ENCODE measurements at regions not wholly inside any gene's neighbourhood (a gene's known extent, or its start where the extent isn't known, plus 50 kb on each side); places are given as distances from the start of the nearest gene placed in this dataset.
A peak's percentile ranks its signal among the peaks of the same experiment; 100 is the strongest.

DNA sequence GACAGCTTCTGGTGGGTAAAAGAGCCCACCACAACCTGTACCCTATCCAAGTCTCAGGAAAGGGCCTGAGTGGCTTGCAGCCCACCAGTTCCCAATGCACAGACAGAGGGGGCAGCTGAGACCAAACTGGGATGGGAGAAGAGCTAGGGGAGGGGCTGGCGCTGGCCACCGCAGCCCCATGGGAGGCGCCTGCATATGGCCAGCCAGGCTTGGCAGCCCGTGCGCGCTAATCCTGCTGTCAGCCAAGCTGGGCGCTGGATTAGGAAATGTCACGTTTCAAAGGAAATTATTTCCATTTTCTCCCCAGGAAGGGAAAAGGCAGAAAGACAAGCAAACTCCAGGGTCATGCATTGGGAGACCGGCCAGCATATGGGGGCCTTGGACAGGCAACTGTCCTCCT lies 236.8 kb downstream of the BUD13 start:
- DNase-seq, result no peak

DNA sequence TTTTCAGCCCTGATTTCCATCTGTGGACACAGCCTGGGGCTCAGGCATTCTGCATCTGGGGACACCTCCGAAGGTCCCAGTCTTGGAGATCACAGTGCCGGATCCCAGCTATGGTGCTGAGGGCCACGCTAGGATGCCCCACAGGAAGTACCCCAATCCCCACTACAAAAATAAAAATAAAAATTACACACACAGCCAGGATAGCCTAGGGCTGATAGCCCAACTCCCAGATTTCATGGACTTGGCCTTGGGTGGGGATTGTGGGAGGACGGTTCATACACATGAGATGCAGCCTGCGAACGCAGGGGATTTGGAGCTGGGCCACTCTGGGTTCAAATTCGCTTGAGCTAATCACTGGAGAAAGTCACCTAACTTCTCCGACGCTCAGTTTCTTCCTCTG lies 237.7 kb downstream of the BUD13 start:
- DNase-seq, result no peak

DNA sequence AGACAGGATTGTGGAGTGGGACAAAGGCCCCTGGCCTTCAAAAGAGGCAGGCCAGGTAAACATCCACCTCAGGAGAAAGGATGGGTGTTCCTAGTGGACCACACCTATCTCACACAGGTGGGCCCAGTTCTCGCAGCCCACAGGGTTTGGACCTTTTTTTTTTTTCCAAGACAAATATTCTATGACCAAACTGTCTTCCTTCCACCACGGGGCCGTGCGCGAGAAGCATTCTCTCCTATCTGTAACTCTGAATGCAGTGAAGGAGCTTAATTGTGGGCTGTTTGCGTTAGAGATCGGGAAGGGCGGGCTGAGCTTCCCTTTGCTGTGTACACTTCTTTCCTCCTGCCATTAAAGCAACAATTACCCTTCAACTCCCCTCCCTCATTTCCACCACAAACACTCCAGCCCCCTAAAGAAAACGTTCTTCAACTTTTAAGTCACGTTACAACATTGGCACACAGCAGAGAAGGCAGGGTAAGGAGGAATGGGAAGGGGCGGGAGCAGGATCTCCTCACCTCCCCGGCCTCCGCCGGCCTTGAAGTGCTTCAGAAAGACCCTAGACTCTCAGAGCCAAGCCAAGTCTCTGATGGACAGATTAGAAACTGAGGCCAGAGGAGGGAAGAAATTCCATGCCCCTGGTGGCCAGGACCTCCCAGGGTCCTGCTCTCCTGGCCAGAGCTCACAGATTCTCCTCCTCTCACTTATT lies 238.4 kb downstream of the BUD13 start:
- no peak for DNase-seq

DNA sequence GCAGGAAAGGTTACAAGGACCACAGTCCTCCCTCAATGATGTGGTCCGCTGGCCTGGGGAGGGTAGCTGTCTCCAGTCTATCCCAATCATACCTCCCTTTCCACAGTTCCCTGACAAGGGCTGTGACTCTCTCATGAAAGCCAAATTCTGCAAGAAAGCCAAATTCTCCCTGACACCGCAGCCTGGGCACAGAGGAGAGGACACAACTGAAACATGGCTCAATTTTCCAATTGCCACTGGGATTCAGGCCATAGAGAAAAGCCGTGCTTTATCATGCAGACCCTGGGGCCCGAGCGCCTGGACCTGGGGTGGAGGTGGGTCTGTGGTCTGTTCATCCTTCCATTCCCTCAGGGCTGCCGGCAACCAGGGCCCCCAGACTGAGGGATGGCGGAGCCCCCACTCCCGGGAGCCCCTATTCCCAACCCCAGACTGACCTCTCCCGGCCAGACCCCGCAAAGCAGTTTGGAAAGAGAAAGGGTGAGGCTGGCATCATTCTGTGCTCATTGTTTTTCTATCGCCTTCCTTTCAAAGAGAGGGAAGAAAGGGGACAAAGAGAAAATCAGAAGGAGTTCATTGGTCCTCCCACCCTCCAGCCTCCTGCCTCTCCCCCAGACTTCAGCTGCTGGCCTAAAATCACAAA lies 239.5 kb downstream of the BUD13 start:
- peak in 2 of 56 donors; percentile 4 to 7 for DNase-seq

DNA sequence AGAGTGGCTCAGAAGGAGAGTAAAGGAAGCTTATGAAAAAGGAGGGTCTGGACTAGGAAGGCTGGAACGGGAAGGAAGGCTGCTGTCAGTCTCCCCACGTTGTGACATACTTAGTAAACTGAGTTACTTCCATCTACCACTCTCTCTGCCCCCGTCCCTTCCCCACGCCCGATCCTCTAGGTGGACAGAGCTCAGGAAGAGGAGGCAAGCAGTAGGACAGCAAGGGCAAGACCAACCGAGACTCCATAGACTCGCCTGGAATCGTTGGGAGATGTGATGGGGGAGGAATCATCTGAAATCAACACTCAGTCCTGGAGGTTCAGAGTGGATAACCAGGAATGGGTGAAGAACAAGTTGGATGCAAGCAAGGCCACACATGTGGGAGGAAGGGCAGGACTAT lies 240.7 kb downstream of the BUD13 start:
- DNase-seq, result no peak

DNA sequence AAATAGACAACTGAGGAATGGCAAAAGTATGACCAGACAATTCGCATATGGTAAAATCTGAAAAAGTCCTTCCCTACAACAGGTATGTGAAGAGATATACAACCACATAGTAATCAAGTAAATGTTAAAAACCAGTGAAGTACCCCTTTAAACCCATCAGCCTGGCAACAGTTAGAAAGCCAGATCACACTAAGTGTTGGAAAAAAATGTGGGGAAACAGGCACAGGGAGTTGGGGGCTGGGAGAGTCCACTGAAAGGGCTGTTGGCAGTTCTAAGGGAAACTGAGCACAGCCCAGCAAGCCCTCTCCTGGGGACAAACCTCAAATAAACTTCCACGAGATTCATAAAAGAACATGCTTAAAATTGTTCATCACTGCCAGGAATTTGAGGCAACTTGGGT lies 242.1 kb downstream of the BUD13 start:
- no peak for DNase-seq

DNA sequence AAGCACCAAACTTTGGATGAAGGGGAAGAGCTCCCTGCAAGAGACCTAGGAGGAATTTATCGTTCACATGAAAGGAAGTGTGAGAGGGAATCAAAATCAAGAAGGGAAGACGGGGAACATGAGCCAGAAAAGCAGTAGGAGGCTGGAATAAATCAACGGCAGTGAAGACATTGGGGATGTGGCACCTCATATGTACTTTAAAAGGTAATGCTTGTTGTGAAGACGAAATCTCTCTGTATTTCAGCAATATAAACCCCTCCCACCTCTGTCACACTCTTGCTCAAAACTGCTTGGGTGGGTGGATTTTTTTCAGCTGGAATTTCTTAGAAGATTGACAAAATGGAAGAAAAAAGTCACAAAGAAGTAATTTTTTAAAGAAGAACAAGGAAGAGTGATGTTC lies 243.5 kb downstream of the BUD13 start:
- DNase-seq, result no peak

DNA sequence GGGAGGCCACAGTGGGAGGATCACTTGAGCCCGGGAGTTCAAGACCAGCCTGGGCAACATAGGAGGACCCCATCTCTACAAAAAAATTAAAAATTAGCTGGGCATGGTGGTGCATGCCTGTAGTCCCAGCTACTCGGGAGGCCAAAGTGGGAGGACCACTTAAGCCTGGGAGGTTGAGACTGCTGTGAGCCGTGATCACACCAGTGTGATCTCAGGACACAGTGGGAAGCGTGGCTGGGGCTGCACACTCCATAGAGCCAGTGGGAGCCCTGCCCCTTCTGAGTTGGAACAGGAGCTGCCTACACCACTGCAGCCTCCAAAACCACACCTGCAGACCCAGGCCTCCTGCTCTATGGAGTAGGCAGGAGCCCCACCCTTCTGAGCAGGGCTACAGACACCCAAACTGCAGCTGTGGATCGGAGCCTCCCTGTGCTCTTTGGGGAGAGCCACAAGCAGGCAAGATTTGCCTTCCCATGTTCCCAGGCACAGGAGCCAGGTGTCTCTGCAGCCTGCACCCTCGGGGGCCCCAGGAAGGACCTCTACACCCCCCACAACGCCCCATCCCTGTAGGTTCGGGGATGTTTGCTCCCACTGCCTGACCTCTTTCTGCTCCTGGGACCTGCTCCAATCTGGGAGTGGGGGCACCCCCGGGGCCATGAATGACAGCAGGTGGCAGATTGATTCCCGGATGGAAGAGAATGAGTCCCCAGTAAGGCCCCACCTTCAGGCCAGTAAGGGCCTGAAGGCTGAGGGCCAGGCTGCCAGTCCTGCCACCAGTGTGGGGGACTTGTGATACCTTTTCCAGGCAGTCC lies 245.4 kb downstream of the BUD13 start:
- no peak for DNase-seq

DNA sequence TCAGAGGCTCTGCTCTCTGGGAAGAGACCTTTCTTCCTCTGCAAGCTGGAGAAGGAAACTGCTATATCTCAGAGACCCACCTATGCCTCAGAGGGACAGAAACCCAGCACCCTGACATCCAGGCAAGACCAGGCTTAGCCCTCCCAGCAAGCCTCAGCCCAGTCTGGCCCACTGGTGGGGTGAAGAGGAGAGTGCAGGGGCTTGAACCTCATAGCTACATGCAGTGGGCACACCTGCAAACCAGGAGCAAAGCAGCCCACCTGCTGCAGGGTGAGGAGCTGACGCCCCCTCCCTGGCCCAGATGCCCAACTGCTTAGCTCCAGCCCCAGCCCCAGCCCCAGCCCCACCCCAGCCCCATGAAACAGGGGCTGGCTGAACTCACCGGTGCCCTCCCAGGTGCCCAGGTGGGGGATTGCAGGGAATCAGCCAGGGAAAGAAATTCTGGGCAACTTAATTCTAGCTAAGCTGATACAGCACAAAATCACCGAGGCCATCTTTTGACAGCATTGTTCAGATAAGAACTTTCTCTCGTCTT lies 246.8 kb downstream of the BUD13 start:
- DNase-seq, result no peak

DNA sequence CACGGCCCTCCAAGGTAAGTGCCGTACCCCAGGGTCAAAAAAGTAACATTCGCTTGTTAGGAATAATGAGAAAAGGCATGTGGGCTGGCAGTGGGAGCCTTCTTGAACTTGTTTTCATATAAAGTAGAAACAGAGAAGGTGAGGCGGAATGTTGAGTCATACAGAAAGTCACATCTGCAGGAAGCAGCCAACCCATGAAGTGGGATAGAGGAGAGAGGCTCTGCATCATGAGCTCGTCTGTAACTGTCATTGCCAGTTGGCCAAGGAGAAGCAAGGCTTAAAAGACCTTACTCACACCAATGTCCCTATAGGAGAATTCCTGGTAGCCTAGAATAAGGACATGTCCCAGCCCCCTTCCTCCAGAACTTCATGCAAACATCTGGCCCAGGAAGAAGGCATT lies 253.3 kb downstream of the BUD13 start:
- DNase-seq, result no peak

DNA sequence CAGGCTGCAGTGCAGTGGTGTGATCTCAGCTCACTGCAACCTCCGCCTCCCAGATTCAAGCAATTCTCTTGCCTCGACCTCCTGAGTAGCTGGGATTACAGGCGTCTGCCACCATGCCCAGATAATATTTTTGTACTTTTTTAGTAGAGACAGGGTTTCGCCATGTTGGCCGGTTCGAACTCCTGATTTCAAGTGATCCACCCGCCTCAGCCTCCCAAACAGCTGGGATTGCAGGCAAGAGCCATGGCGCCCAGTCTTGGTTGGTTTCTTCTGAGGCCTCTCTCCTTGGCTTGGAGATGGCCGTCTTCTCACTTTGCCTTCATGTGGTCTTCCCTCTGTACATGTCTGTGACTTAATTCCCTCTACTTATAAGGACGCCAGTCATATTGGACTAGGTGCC lies 254.6 kb downstream of the BUD13 start:
- DNase-seq, result no peak

DNA sequence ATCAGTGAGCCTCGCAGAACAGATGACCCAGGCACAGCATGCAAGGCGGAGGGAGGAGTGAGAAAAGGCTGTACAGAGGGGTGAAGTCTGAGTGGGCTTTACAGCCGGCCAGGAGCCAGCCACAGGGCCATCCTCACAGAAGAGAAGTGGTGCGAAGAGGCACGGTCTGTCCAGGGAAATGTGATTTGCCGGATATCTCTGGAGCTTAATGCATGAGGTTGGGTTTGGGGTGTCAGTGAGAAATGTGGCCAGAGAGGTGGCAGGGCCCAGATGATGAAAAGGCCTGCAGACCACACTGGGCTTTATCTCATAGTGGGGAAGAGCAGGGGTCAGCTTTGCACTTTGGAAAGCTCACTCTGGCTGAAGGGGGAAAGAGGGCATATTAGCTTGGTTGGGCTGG lies 255.2 kb downstream of the BUD13 start:
- DNase-seq, result no peak

DNA sequence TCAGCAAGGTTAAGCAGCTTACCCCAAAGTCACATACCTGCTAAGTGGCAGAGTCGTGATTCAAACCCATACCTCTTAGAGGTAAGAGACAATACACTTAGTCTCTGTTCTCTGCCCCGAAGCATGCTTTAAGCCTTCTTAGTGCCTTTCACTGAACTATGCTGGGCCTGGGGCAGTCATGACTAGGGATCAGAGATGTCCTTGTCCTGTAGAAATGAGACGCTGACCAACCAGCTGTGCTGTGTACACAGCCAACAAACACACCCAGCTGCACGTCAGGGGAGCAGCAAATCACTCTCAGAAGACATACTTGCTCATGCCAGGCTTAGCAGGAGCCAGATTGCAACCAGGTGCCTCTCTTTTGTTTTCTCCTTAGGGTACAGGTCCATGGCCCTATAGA lies 255.7 kb downstream of the BUD13 start:
- DNase-seq, result no peak

DNA sequence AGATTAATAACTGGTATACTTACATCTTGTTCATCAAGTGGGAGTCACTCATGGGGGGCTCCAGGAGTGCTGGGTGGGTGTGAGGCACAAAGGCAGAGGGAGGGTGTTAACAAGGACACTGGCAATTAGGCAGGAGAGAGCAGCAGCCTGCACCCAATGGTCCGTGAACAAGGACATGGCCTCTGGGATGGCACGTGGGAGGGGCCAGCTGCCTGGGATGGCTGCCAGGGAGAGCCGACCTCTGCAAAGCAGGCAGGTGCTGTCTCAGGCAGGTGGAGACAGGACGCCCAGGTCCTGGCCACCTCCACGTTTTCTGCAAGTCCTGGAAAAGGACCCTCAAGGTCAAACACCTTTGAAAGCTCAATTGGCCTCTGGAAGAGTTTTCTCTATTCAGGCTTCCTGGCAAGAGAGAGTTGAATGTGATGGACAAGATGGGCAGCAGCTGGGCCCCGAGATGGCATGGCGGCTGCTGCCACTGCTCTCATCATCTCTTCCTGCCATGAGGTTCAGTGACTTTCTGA lies 257.1 kb downstream of the BUD13 start:
- DNase-seq, result no peak

DNA sequence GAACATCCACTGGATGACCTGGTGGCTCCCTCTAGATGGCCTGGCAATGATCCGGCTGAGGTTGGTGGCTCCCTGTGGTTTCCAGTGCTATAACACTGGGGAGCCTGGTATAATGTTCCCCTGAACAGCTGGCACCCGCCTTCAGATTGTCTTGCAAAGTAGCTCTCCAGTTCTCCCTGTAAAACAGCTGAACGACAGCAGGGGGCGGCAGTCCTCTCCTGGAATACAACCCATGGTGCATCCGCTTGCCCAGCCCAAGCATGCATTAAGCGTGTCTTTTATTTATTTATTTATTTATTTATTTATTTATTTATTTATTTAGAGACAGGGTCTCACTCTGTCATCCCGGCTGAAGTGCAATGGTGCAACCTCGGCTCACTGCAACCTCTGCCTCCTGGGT lies 258.9 kb downstream of the BUD13 start:
- DNase-seq, result no peak

DNA sequence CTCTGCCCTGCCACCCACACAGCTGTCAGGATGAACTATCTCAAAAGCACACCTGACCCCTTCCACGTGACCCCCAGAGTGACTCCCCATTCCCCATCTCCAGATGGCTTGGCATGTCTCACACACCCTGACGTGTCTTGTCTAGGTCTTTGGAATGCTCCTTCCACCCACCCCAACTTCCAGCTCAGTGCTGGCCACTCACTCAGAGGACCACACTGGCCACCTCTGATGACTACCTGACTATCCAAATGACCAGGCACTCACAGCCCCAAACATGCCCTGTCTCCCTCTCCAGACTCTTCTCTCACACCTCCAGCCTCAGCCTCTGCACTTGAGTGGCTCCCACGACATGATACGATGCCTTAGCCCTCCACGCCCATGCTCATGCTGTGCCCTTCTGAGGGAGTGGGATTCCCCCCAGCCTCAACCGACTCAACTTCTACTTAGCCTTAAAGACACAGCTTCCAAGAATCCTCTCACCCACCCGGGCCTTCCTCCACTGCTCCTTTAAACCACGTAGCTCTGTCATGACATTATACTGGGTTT lies 259.4 kb downstream of the BUD13 start:
- no peak for DNase-seq

DNA sequence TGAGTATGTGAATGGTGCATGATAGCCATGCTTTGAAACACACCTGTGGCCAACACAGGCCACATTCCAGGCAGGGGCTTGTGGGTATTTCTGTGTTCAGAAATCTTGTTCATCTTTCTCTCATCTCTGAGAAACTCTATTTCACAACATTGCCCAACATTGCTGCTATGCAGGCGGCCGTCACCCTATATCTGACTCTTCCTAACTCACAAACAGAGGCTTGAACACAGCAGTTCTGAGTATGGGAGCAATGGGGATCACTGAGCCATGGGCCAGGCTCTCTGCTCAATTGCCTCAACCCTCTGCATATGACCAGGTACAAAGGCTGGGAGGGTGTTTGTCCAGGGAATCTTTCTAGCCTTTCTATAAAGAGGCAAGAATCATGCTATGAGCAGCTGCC lies 259.9 kb downstream of the BUD13 start:
- no peak for DNase-seq

DNA sequence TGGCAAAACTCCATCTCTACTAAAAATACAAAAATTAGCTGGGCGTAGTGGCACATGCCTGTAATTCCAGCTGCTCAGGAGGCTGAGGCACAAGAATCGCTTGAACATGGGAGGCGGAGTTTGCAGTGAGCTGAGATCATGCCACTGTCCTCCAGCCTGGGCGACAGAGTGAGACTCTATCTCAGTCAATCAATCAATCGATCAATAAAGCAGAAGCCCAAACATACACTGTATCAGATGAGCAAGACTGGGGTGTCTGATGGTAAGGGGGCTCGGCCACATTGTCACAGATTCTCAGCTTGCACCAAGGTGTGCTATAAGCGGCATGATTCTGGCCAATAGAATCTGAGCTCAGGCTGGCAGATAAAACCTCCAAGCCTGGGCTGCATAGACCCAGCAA lies 261.1 kb downstream of the BUD13 start:
- DNase-seq, result no peak

DNA sequence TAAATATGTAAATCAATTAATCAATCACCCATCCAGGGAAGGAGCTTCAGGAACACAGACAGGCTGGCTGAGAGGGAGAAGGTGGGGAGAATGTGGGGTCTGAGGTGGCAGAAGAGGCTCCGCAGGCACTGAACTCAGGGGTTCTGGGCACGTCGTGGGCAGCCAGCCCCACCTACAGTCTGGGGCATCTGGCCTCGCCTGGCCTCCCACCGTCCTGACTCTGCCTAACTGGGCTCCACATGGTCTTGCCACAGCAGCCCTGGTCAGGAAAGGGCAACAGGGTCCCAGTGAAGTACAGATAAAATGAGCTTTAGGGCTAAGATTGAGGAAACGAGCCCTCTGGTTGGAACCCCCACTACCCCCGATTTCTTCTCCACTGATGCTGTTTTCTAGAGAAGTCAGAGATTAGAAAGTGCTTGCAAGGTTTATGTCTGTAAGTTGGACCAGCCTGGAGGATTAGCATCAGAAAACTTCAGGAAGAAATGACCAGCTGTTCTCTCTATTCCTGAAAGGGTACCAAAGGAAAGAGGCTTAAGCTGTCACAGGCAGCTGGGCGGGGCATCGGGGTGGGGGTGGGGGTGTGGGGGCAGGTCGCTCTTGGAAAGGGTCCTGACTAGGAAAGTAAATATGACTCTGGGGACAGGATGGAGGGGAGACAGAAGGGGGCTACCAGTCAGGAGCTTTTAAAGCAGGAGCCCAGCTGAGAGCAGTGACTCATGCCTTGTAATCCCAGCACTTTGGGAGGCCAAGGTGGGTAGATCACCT lies 261.7 kb downstream of the BUD13 start:
- DNase-seq, result no peak

DNA sequence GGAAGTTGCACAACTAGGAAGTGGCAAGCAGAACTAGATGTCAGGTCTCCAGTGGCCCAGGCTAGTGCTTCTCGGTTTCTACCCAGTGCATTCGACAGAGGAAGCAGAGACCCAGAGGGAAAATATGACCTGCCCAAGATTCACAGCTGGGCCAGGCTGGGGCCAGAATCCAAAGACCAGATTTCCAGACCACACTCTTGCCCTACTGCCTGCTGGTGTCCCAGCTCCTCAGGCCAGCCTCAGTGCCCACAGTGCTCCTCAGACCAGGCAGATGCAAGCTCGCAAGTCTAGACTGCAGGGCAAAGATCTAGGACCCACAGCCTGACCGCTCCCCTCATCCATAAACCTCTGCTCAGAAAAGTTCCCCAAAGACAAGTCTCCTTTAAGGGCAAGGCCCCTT lies 262.6 kb downstream of the BUD13 start:
- DNase-seq, result no peak

DNA sequence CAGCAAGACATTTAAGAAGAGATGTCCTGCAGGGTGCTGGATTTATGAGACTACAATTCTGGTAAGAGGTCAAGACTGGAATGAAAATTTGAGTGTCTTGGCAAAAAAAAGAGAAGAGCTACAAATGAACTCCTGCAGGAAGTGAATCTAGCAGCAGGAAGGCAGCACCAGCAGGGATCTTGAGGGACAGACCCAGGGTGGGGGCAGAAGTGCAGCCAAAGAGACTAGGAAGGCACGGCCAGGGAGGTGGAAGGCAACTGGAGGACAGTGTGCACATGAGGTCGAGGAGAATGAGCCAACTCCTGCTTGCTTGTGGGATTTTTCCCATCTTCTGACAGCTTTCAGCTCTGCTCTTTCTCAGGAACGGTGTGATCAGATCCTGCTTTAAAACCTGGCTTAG lies 263.2 kb downstream of the BUD13 start:
- DNase-seq, result no peak
